ENCODE measurements at regions not wholly inside any gene's neighbourhood (a gene's known extent, or its start where the extent isn't known, plus 50 kb on each side); places are given as distances from the start of the nearest gene placed in this dataset.

GRCh38 chr1:242787968-242788367 is 263.5 kb upstream of the PLD5 start:
- no peak overlapping the region for H3K27ac Mint-ChIP-seq
- no peak for DNase-seq (ENCODE audit: low spot score)
- H3K4me1 Mint-ChIP-seq (ENCODE audit: low read depth) = no peaks in the 10 kb centered on the region
- no peak overlapping the region for H3K4me3 Mint-ChIP-seq (ENCODE audit: low read depth)
- no peaks in the 10 kb centered on the region for H3K36me3 Mint-ChIP-seq (ENCODE audit: low read depth)
- H3K27me3 Mint-ChIP-seq (ENCODE audit: low read depth) = no peaks in the 10 kb centered on the region
- intact Hi-C loops (cut with micrococcal nuclease) = no loop called here
- no peaks in the 10 kb centered on the region for H3K9me3 Mint-ChIP-seq

GRCh38 chr1:242784807-242785206 is 260.3 kb upstream of the PLD5 start:
- H3K4me3 Mint-ChIP-seq (ENCODE audit: low read depth) = no peak overlapping the region
- no peaks in the 10 kb centered on the region for H3K4me1 Mint-ChIP-seq (ENCODE audit: low read depth)
- no peaks in the 10 kb centered on the region for H3K9me3 Mint-ChIP-seq
- no peak for DNase-seq (ENCODE audit: low spot score)
- no peak overlapping the region for H3K27ac Mint-ChIP-seq
- H3K27me3 Mint-ChIP-seq (ENCODE audit: low read depth) = no peaks in the 10 kb centered on the region
- H3K36me3 Mint-ChIP-seq (ENCODE audit: low read depth) = no peaks in the 10 kb centered on the region
- intact Hi-C loops (cut with micrococcal nuclease) = no loop called here

- no peaks in the 10 kb centered on the region for H3K9me3 Mint-ChIP-seq
- no peaks in the 10 kb centered on the region for H3K4me1 Mint-ChIP-seq (ENCODE audit: low read depth)
- intact Hi-C loops (cut with micrococcal nuclease) = no loop called here
- DNase-seq (ENCODE audit: low spot score) = no peak
- H3K4me3 Mint-ChIP-seq (ENCODE audit: low read depth) = no peak overlapping the region
- no peak overlapping the region for H3K27ac Mint-ChIP-seq
- no peaks in the 10 kb centered on the region for H3K27me3 Mint-ChIP-seq (ENCODE audit: low read depth)
- no peaks in the 10 kb centered on the region for H3K36me3 Mint-ChIP-seq (ENCODE audit: low read depth)
Measured at GRCh38 chr1:242784084-242784483, 259.6 kb upstream of the PLD5 start.

- no peak for DNase-seq (ENCODE audit: low spot score)
- no peaks in the 10 kb centered on the region for H3K4me1 Mint-ChIP-seq (ENCODE audit: low read depth)
- no peak overlapping the region for H3K4me3 Mint-ChIP-seq (ENCODE audit: low read depth)
- no peaks in the 10 kb centered on the region for H3K36me3 Mint-ChIP-seq (ENCODE audit: low read depth)
- intact Hi-C loops (cut with micrococcal nuclease) = no loop called here
- H3K27me3 Mint-ChIP-seq (ENCODE audit: low read depth) = no peaks in the 10 kb centered on the region
- no peaks in the 10 kb centered on the region for H3K9me3 Mint-ChIP-seq
- no peak overlapping the region for H3K27ac Mint-ChIP-seq
Measured at GRCh38 chr1:242774256-242774655, 249.8 kb upstream of the PLD5 start.

GRCh38 chr1:242770366-242770765 is 245.9 kb upstream of the PLD5 start:
- intact Hi-C loops (cut with micrococcal nuclease) = no loop called here
- H3K27ac Mint-ChIP-seq = no peak overlapping the region
- H3K36me3 Mint-ChIP-seq (ENCODE audit: low read depth) = no peaks in the 10 kb centered on the region
- H3K9me3 Mint-ChIP-seq = no peaks in the 10 kb centered on the region
- H3K27me3 Mint-ChIP-seq (ENCODE audit: low read depth) = no peaks in the 10 kb centered on the region
- no peaks in the 10 kb centered on the region for H3K4me1 Mint-ChIP-seq (ENCODE audit: low read depth)
- no peak overlapping the region for H3K4me3 Mint-ChIP-seq (ENCODE audit: low read depth)
- DNase-seq (ENCODE audit: low spot score) = no peak

GRCh38 chr1:242764161-242764560 is 239.7 kb upstream of the PLD5 start:
- DNase-seq (ENCODE audit: low spot score) = no peak
- Mint-ChIP-seq H3K4me3 (ENCODE audit: low read depth) (no peak overlapping the region), H3K9me3 (peaks cover 5% of the 10 kb centered on the region), H3K27ac (no peak overlapping the region), H3K36me3 (ENCODE audit: low read depth) (no peaks in the 10 kb centered on the region), H3K4me1 (ENCODE audit: low read depth) (no peaks in the 10 kb centered on the region), H3K27me3 (ENCODE audit: low read depth) (no peaks in the 10 kb centered on the region)
- intact Hi-C loops (cut with micrococcal nuclease) = no loop called here

GRCh38 chr1:242761556-242761955 is 237.1 kb upstream of the PLD5 start:
- H3K9me3 Mint-ChIP-seq = peaks cover 5% of the 10 kb centered on the region
- intact Hi-C loops (cut with micrococcal nuclease) = no loop called here
- no peak overlapping the region for H3K27ac Mint-ChIP-seq

GRCh38 chr1:242754926-242755325 is 230.4 kb upstream of the PLD5 start:
- no peak for DNase-seq (ENCODE audit: low spot score)
- no peaks in the 10 kb centered on the region for H3K36me3 Mint-ChIP-seq (ENCODE audit: low read depth)
- no peaks in the 10 kb centered on the region for H3K4me1 Mint-ChIP-seq (ENCODE audit: low read depth)
- H3K9me3 Mint-ChIP-seq = peaks cover 2% of the 10 kb centered on the region
- no peak overlapping the region for H3K27ac Mint-ChIP-seq
- no peaks in the 10 kb centered on the region for H3K27me3 Mint-ChIP-seq (ENCODE audit: low read depth)
- intact Hi-C loops (cut with micrococcal nuclease) = no loop called here
- H3K4me3 Mint-ChIP-seq (ENCODE audit: low read depth) = no peak overlapping the region

More at GRCh38 chr1:242761556-242761955, 237.1 kb upstream of the PLD5 start:
- Mint-ChIP-seq H3K4me1 (ENCODE audit: low read depth) (no peaks in the 10 kb centered on the region), H3K36me3 (ENCODE audit: low read depth) (no peaks in the 10 kb centered on the region), H3K27me3 (ENCODE audit: low read depth) (no peaks in the 10 kb centered on the region), H3K4me3 (ENCODE audit: low read depth) (no peak overlapping the region)
- no peak for DNase-seq (ENCODE audit: low spot score)

GRCh38 chr1:242754125-242754524 is 229.6 kb upstream of the PLD5 start:
- H3K9me3 Mint-ChIP-seq = peaks cover 3% of the 10 kb centered on the region

GRCh38 chr1:242747233-242747632 is 222.7 kb upstream of the PLD5 start:
- Mint-ChIP-seq H3K27me3 (ENCODE audit: low read depth) (no peaks in the 10 kb centered on the region), H3K36me3 (ENCODE audit: low read depth) (no peaks in the 10 kb centered on the region), H3K9me3 (peaks cover 11% of the 10 kb centered on the region), H3K4me3 (ENCODE audit: low read depth) (no peak overlapping the region), H3K4me1 (ENCODE audit: low read depth) (no peaks in the 10 kb centered on the region), H3K27ac (no peak overlapping the region)
- no peak for DNase-seq (ENCODE audit: low spot score)
- intact Hi-C loops (cut with micrococcal nuclease) = no loop called here

More at GRCh38 chr1:242754125-242754524, 229.6 kb upstream of the PLD5 start:
- Mint-ChIP-seq H3K4me1 (ENCODE audit: low read depth) (no peaks in the 10 kb centered on the region), H3K4me3 (ENCODE audit: low read depth) (no peak overlapping the region), H3K27me3 (ENCODE audit: low read depth) (no peaks in the 10 kb centered on the region), H3K36me3 (ENCODE audit: low read depth) (no peaks in the 10 kb centered on the region), H3K27ac (no peak overlapping the region)
- no peak for DNase-seq (ENCODE audit: low spot score)
- intact Hi-C loops (cut with micrococcal nuclease) = no loop called here

- Mint-ChIP-seq H3K4me1 (ENCODE audit: low read depth) (no peaks in the 10 kb centered on the region), H3K27ac (no peak overlapping the region), H3K27me3 (ENCODE audit: low read depth) (no peaks in the 10 kb centered on the region), H3K4me3 (ENCODE audit: low read depth) (no peak overlapping the region), H3K36me3 (ENCODE audit: low read depth) (no peaks in the 10 kb centered on the region), H3K9me3 (peaks cover 16% of the 10 kb centered on the region)
- no peak for DNase-seq (ENCODE audit: low spot score)
- intact Hi-C loops (cut with micrococcal nuclease) = no loop called here
Measured at GRCh38 chr1:242745079-242745478, 220.6 kb upstream of the PLD5 start.

- Mint-ChIP-seq H3K9me3 (peaks cover 13% of the 10 kb centered on the region), H3K4me1 (ENCODE audit: low read depth) (no peaks in the 10 kb centered on the region), H3K4me3 (ENCODE audit: low read depth) (no peak overlapping the region), H3K36me3 (ENCODE audit: low read depth) (no peaks in the 10 kb centered on the region), H3K27me3 (ENCODE audit: low read depth) (no peaks in the 10 kb centered on the region), H3K27ac (no peak overlapping the region)
- intact Hi-C loops (cut with micrococcal nuclease) = no loop called here
- no peak for DNase-seq (ENCODE audit: low spot score)
Measured at GRCh38 chr1:242743983-242744780, 219.7 kb upstream of the PLD5 start.

- no peaks in the 10 kb centered on the region for H3K27me3 Mint-ChIP-seq (ENCODE audit: low read depth)
- H3K36me3 Mint-ChIP-seq (ENCODE audit: low read depth) = no peaks in the 10 kb centered on the region
- H3K4me1 Mint-ChIP-seq (ENCODE audit: low read depth) = no peaks in the 10 kb centered on the region
- DNase-seq (ENCODE audit: low spot score) = no peak
- H3K27ac Mint-ChIP-seq = no peak overlapping the region
- peaks cover 9% of the 10 kb centered on the region for H3K9me3 Mint-ChIP-seq
- intact Hi-C loops (cut with micrococcal nuclease) = no loop called here
- H3K4me3 Mint-ChIP-seq (ENCODE audit: low read depth) = no peak overlapping the region
Measured at GRCh38 chr1:242738702-242739645, 214.5 kb upstream of the PLD5 start.

All from activated T-helper 2 cell treated with anti-CD3 and anti-CD28 coated beads, Interferon-gamma antibody, Interleukin-2, Interleukin-4, amounts not matched to agents 10 μg/mL and 5 μg/mL and 100 μg/mL, durations not matched to agents 14 hours and 24 hours and 36 hours (primary cell).